ENCODE measurements at regions not wholly inside any gene's neighbourhood (a gene's known extent, or its start where the extent isn't known, plus 50 kb on each side); places are given as distances from the start of the nearest gene placed in this dataset.

DNA sequence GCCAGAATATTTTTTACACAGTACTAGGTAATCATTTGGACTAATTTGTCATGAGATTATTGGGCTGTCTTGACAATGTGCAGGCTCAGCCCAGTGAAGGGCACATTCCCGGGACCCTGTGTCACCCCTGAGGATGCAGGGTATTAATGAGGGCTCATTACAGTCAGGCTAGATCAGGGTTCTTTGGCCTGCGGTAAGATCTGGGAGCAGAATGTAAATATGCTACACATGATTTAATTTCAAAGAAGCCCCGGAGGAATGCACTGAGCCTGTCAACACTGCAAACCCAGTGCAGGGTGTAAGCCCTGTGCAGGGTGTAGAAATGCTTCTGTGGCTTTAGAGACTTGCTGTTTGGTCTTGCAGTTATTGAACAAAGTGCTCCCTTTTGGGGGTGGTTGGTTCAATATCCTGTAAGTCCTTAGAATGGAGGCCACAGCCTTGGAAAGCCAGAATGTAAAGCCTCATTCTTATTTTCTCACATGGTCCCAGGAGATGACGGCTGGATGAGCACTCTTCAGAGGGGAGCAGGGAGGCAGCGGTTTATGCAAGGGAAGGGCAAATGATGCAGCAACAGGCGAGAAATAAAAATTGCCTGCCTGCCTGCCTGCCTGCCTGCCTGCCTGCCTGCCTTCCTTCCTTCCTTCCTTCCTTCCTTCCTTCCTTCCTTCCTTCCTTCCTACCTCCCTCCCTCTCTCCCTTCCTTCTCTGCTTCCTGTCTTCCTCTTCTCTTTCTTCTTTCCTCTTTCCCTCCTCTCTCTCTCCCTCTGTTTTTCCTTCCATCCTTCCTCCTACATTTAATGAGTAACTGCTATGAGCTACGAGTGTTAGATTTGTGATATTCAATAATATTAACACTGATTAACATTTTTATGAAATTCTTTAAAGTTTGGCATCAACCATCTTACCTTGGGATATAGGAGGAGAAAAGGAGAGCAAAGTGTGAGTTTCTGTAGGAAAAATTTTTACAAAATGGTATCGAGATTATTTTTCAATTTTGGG is 148.8 kb downstream of the VAPA start:
- DNase-seq (ENCODE audit: extremely low spot score in 2 of 2) = no peak
- no peaks in the 10 kb centered on the region for H3K9me3 ChIP-seq
- no peak overlapping the region for H3K4me3 ChIP-seq
- H3K36me3 ChIP-seq = no peaks in the 10 kb centered on the region
- H3K27me3 ChIP-seq = no peaks in the 10 kb centered on the region
- intact Hi-C loops (cut with DNase I) = no loop called here
- H3K4me1 ChIP-seq = peaks cover 37% of the 10 kb centered on the region
- TF ChIP-seq, protein P1, sequence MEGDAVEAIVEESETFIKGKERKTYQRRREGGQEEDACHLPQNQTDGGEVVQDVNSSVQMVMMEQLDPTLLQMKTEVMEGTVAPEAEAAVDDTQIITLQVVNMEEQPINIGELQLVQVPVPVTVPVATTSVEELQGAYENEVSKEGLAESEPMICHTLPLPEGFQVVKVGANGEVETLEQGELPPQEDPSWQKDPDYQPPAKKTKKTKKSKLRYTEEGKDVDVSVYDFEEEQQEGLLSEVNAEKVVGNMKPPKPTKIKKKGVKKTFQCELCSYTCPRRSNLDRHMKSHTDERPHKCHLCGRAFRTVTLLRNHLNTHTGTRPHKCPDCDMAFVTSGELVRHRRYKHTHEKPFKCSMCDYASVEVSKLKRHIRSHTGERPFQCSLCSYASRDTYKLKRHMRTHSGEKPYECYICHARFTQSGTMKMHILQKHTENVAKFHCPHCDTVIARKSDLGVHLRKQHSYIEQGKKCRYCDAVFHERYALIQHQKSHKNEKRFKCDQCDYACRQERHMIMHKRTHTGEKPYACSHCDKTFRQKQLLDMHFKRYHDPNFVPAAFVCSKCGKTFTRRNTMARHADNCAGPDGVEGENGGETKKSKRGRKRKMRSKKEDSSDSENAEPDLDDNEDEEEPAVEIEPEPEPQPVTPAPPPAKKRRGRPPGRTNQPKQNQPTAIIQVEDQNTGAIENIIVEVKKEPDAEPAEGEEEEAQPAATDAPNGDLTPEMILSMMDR (IDR thresholded peaks at IDR 0.05) = no peak
- no peak for TF ChIP-seq POLR2AphosphoS5 (IDR thresholded peaks at IDR 0.05; ENCODE audit: insufficient read depth in 1 of 2, low read depth in 1 of 2)
- TF ChIP-seq POLR2A (IDR thresholded peaks at IDR 0.05) = no peak
- H3K27ac ChIP-seq = no peak overlapping the region

DNA sequence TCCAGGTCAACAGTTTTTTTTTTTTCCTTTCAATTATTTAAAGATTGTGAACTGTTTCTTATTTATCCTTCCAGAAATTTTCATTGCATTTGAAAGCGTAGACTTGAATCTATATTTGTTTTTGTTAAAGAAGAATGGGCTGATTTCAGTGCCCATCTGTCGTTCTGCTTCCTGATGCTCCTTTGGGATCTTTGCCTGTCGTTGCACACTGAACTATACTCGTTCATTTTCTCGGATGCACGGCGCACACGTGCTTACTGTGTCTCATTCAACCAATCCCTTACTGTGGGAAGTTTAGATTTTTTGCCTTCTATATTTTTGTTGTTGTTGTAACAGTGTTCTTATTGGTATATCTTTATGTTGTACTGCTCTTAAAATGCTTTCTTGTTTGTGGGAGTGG is 149.7 kb downstream of the VAPA start:
- no peak for DNase-seq (ENCODE audit: extremely low spot score in 2 of 2)
- no peak for TF ChIP-seq POLR2A (IDR thresholded peaks at IDR 0.05)
- H3K27me3 ChIP-seq = no peaks in the 10 kb centered on the region
- intact Hi-C loops (cut with DNase I) = no loop called here
- no peaks in the 10 kb centered on the region for H3K9me3 ChIP-seq
- no peak overlapping the region for H3K27ac ChIP-seq
- peaks cover 28% of the 10 kb centered on the region for H3K4me1 ChIP-seq
- no peaks in the 10 kb centered on the region for H3K36me3 ChIP-seq
- no peak overlapping the region for H3K4me3 ChIP-seq

DNA sequence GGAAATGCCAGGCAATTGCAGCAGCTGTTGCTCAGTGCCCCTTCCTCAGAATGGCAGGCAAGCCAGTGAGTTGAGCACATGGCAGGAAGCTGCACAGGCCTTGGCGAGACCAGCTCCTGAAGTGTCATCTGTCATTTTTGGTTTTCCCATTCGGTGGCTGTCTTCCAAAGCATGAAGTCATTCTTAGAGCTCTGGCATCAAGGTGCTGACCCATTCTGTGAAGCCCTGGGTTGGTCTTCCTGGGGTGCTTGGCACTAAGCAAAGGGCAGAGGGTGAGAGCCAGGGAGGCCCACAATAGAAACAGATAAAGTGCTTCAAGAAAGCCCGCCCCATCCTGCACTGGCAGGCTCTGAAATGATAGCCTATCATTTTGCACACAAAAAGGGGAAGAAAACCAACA is 150.5 kb downstream of the VAPA start:
- Histone ChIP-seq H3K4me3 (no peak overlapping the region), H3K36me3 (no peaks in the 10 kb centered on the region), H3K27ac (no peak overlapping the region), H3K27me3 (no peaks in the 10 kb centered on the region), H3K4me1 (peaks cover 20% of the 10 kb centered on the region), H3K9me3 (no peaks in the 10 kb centered on the region)
- no peak for DNase-seq (ENCODE audit: extremely low spot score in 2 of 2)
- no peak for TF ChIP-seq POLR2A (IDR thresholded peaks at IDR 0.05)
- TF ChIP-seq, protein P1 (IDR thresholded peaks at IDR 0.05) = no peak
- no peak for TF ChIP-seq POLR2AphosphoS5 (IDR thresholded peaks at IDR 0.05; ENCODE audit: insufficient read depth in 1 of 2, low read depth in 1 of 2)
- intact Hi-C loops (cut with DNase I) = no loop called here

DNA sequence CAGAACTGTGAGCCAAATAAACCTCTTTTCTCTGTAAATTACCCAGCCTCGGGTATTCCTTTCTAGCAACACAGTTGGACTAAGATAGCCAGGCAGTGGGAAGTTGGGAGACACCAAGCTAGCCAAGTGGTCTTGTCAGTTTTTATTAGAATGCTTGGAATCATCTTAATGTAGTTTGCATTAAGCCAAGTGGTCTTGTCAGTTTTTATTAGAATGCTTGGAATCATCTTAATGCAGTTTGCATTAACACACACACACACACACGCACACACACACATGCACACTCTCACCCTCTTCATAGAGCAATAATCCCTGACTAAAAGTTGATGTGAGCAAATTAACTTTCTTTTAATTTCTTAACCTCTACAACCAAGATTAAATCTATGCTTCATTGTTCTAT is 151.5 kb downstream of the VAPA start:
- Histone ChIP-seq H3K9me3 (no peaks in the 10 kb centered on the region), H3K36me3 (no peaks in the 10 kb centered on the region), H3K27ac (no peak overlapping the region), H3K4me3 (no peak overlapping the region), H3K27me3 (no peaks in the 10 kb centered on the region), H3K4me1 (peaks cover 16% of the 10 kb centered on the region)
- intact Hi-C loops (cut with DNase I) = no loop called here
- no peak for TF ChIP-seq POLR2AphosphoS5 (IDR thresholded peaks at IDR 0.05; ENCODE audit: insufficient read depth in 1 of 2, low read depth in 1 of 2)
- TF ChIP-seq, protein P1 (IDR thresholded peaks at IDR 0.05) = no peak
- TF ChIP-seq POLR2A (IDR thresholded peaks at IDR 0.05) = no peak
- no peak for DNase-seq (ENCODE audit: extremely low spot score in 2 of 2)

DNA sequence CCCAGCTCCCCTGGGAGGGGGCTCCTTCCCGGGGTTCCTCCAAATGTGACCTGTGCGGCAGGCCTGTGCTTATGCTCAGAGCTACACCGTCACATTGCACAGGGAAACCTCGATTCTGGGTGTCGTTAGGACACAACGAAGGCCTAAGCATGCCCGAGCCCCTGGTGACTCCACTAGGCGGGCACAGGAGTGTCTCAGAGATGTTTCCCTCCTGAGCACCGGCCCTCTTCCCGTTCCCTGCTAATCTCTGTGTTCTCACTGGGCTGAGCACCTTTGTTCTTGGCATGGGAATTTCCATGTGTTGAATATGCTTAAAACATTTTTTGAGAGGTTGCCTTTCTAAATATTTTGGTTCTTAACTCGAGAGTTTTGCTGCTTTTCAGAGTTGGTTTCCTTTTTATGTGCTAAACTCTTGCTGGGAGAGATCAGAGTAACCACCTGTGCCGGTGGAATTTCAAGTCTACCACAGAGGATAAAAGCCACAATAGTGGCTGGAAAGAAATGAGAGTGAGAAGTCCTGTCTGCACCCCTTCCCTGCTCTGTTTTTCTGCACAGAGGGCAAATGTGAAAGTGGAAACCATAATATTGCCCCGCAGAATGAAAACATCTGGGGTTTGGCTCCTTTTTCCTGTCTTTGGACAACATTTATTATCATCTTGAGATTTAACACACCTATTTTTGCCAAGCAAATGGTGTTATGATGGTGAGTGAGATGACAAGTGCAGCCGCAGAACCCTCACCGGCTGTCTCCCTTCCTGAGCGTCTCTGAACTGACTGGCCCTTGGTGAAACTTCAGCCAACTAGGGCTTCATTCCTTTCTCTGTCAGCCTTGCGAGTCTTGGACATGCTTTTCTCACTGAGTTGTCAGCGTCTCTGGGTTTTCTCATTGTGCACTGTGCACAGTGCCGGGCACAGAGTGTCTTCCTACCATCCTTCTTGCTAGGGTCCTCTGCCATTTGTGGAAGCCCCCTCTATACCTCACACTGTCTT is 154.1 kb downstream of the VAPA start:
- Histone ChIP-seq H3K4me1 (peaks cover 6% of the 10 kb centered on the region), H3K9me3 (no peaks in the 10 kb centered on the region), H3K36me3 (no peaks in the 10 kb centered on the region), H3K27ac (no peak overlapping the region), H3K27me3 (no peaks in the 10 kb centered on the region), H3K4me3 (no peak overlapping the region)
- TF ChIP-seq POLR2A (IDR thresholded peaks at IDR 0.05) (no peak), POLR2AphosphoS5 (IDR thresholded peaks at IDR 0.05; ENCODE audit: insufficient read depth in 1 of 2, low read depth in 1 of 2) (no peak)
- intact Hi-C loops (cut with DNase I) = no loop called here
- no peak for DNase-seq (ENCODE audit: extremely low spot score in 2 of 2)
